ENCODE measurements at regions not wholly inside any gene's neighbourhood (a gene's known extent, or its start where the extent isn't known, plus 50 kb on each side); places are given as distances from the start of the nearest gene placed in this dataset.

- H3K27ac ChIP-seq (replicated peaks), result no peak overlapping the region
- DNase-seq (ENCODE audit: low read depth in 1 of 2, low spot score in 1 of 2), result no peak
Observed at GRCh38 chr2:160940699-160941098, 219.5 kb upstream of the TANK start.

GRCh38 chr2:160941290-160941846, 218.9 kb upstream of the TANK start:
- Histone ChIP-seq H3K4me3 (replicated peaks; ENCODE audit: insufficient read depth, low read length) (no peak overlapping the region), H3K27ac (replicated peaks) (no peak overlapping the region), H3K27me3 (ENCODE audit: insufficient read depth, poor library complexity, severe bottlenecking) (no peaks in the 10 kb centered on the region)
- TF ChIP-seq SPI1 (IDR thresholded peaks at IDR 0.05; ENCODE audit: borderline replicate concordance, low read depth), result no peak
- no peak for TF ChIP-seq GABPA (IDR thresholded peaks at IDR 0.05; ENCODE audit: low read depth)
- TF ChIP-seq CTCF (IDR thresholded peaks at IDR 0.05; ENCODE audit: insufficient read depth, low read length), result no peak
- TF ChIP-seq REST (IDR thresholded peaks at IDR 0.05; ENCODE audit: insufficient replicate concordance, low read depth), result no peak
- TF ChIP-seq POLR2AphosphoS5 (IDR thresholded peaks at IDR 0.05; ENCODE audit: low read depth), result no peak
- DNase-seq (ENCODE audit: low read depth in 1 of 2, low spot score in 1 of 2), result no peak

More at GRCh38 chr2:160940699-160941098, 219.5 kb upstream of the TANK start:
- no peaks in the 10 kb centered on the region for H3K27me3 ChIP-seq (ENCODE audit: insufficient read depth, poor library complexity, severe bottlenecking)
- no peak overlapping the region for H3K4me3 ChIP-seq (replicated peaks; ENCODE audit: insufficient read depth, low read length)
- no peak for TF ChIP-seq SPI1 (IDR thresholded peaks at IDR 0.05; ENCODE audit: borderline replicate concordance, low read depth)
- TF ChIP-seq REST (IDR thresholded peaks at IDR 0.05; ENCODE audit: insufficient replicate concordance, low read depth), result no peak
- no peak for TF ChIP-seq GABPA (IDR thresholded peaks at IDR 0.05; ENCODE audit: low read depth)
- no peak for TF ChIP-seq CTCF (IDR thresholded peaks at IDR 0.05; ENCODE audit: insufficient read depth, low read length)
- no peak for TF ChIP-seq POLR2AphosphoS5 (IDR thresholded peaks at IDR 0.05; ENCODE audit: low read depth)

GRCh38 chr2:160942476-160943142, 217.6 kb upstream of the TANK start:
- no peak for DNase-seq (ENCODE audit: low read depth in 1 of 2, low spot score in 1 of 2)
- H3K27me3 ChIP-seq (ENCODE audit: insufficient read depth, poor library complexity, severe bottlenecking), result no peaks in the 10 kb centered on the region
- TF ChIP-seq CTCF (IDR thresholded peaks at IDR 0.05; ENCODE audit: insufficient read depth, low read length) (no peak), REST (IDR thresholded peaks at IDR 0.05; ENCODE audit: insufficient replicate concordance, low read depth) (no peak), GABPA (IDR thresholded peaks at IDR 0.05; ENCODE audit: low read depth) (no peak), SPI1 (IDR thresholded peaks at IDR 0.05; ENCODE audit: borderline replicate concordance, low read depth) (no peak), POLR2AphosphoS5 (IDR thresholded peaks at IDR 0.05; ENCODE audit: low read depth) (no peak)
- no peak overlapping the region for H3K4me3 ChIP-seq (replicated peaks; ENCODE audit: insufficient read depth, low read length)
- no peak overlapping the region for H3K27ac ChIP-seq (replicated peaks)
